Thymus (tissue), 11 donors: ENCODE measurements at regions not wholly inside any gene's neighbourhood (a gene's known extent, or its start where the extent isn't known, plus 50 kb on each side); places are given as distances from the start of the nearest gene placed in this dataset.

Source experiments
- DNase-seq, 9 donors: peaks; one replicate each; pipeline ENCODE4 v3.0.0-alpha.2; 2013; ENCODE audit warnings: low spot score in 9 of 9, low read depth in 6 of 9, missing footprints in 1 of 9
- H3K27ac ChIP-seq, 2 donors: one replicate each; pipeline ENCODE4 v1.5.1; 2013; ENCODE audit warnings: control low read depth in 1 of 2, low read depth in 1 of 2, low read length in 1 of 2, mild to moderate bottlenecking in 1 of 2, moderate library complexity in 1 of 2
- H3K27me3 ChIP-seq, 2 donors: one replicate each; pipeline ENCODE4 v1.5.1; 2013; ENCODE audit warnings: low read length in 1 of 2; ENCODE audit not compliant: control insufficient read depth in 2 of 2, insufficient read depth in 1 of 2
- H3K36me3 ChIP-seq, 2 donors: one replicate each; pipeline ENCODE4 v1.5.1; 2013; ENCODE audit warnings: low read length in 1 of 2, mild to moderate bottlenecking in 1 of 2, moderate library complexity in 1 of 2; ENCODE audit not compliant: control insufficient read depth in 2 of 2, insufficient read depth in 2 of 2
- H3K4me1 ChIP-seq, 2 donors: one replicate each; pipeline ENCODE4 v1.5.1; 2013; ENCODE audit warnings: low read length in 2 of 2; ENCODE audit not compliant: control insufficient read depth in 2 of 2, insufficient read depth in 2 of 2
- H3K4me3 ChIP-seq, 2 donors: one replicate each; pipeline ENCODE4 v1.5.1; 2013; ENCODE audit warnings: low read length in 2 of 2, control low read depth in 1 of 2, mild to moderate bottlenecking in 1 of 2
- H3K9me3 ChIP-seq, 2 donors: one replicate each; pipeline ENCODE4 v1.5.1; 2013; ENCODE audit warnings: low read length in 1 of 2, mild to moderate bottlenecking in 1 of 2; ENCODE audit not compliant: control insufficient read depth in 2 of 2, insufficient read depth in 1 of 2
- WGBS: extraction: QIAGEN DNeasy Blood & Tissue Kit; methylation state at CpG from one replicate; pipeline ENCODE4 v1.1.7; 2013; 5-methylcytosine and 5-hydroxymethylcytosine counted together
- donor health status: healthy.

GRCh38 chr4:124025428-124025827, 628.8 kb downstream of the SPRY1 start:
- DNase-seq = no peak
- Histone ChIP-seq H3K27ac (no peak overlapping the region), H3K9me3 (no peaks in the 10 kb centered on the region), H3K4me1 (peaks cover 0 to 3% of the 10 kb centered on the region in 2 donors), H3K36me3 (no peaks in the 10 kb centered on the region), H3K4me3 (no peak overlapping the region), H3K27me3 (no peaks in the 10 kb centered on the region)
- WGBS = 93% methylated on average over 9 of the region's 9 CpGs

- 95% methylated on average over 4 of the region's 4 CpGs for WGBS
- no peaks in the 10 kb centered on the region for H3K4me1 ChIP-seq
- H3K4me3 ChIP-seq = no peak overlapping the region
- no peaks in the 10 kb centered on the region for H3K36me3 ChIP-seq
- no peaks in the 10 kb centered on the region for H3K27me3 ChIP-seq
- H3K27ac ChIP-seq = no peak overlapping the region
- H3K9me3 ChIP-seq = no peaks in the 10 kb centered on the region
- no peak for DNase-seq
Measured at GRCh38 chr4:124028182-124028581, 631.6 kb downstream of the SPRY1 start.

GRCh38 chr4:124030147-124030546, 633.6 kb downstream of the SPRY1 start:
- DNase-seq = no peak
- H3K27me3 ChIP-seq = no peaks in the 10 kb centered on the region
- H3K36me3 ChIP-seq = no peaks in the 10 kb centered on the region
- H3K4me1 ChIP-seq = no peaks in the 10 kb centered on the region
- H3K4me3 ChIP-seq = no peak overlapping the region
- H3K9me3 ChIP-seq = no peaks in the 10 kb centered on the region
- no peak overlapping the region for H3K27ac ChIP-seq
- WGBS = 94% methylated on average over 2 of the region's 2 CpGs

DNA sequence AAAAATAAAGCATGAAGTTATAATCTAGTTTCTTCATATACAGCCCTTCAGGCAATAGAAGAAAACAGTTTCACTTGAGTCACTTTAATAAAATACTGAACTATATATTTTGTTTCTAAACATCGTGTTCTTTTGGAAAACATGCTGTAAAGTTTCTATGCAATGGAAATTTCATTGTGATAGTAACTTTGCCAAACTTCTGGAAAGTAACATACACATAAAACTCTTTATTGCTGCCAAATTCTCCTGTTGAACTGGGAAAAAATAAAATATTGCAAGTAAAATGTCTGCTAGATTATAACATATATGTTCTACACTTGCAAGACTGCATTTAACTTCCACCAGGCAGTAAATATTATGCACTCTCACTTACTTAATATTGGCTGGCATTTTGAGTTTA, 635.4 kb downstream of the SPRY1 start:
- 88% methylated on average over 1 of the region's 1 CpG for WGBS
- DNase-seq = no peak
- Histone ChIP-seq H3K27me3 (no peaks in the 10 kb centered on the region), H3K4me3 (no peak overlapping the region), H3K36me3 (no peaks in the 10 kb centered on the region), H3K4me1 (no peaks in the 10 kb centered on the region), H3K9me3 (no peaks in the 10 kb centered on the region), H3K27ac (no peak overlapping the region)

- 98% methylated on average over 1 of the region's 1 CpG for WGBS
- DNase-seq = no peak
- H3K27me3 ChIP-seq = no peaks in the 10 kb centered on the region
Measured at GRCh38 chr4:124035364-124036041, 638.9 kb downstream of the SPRY1 start.

DNA sequence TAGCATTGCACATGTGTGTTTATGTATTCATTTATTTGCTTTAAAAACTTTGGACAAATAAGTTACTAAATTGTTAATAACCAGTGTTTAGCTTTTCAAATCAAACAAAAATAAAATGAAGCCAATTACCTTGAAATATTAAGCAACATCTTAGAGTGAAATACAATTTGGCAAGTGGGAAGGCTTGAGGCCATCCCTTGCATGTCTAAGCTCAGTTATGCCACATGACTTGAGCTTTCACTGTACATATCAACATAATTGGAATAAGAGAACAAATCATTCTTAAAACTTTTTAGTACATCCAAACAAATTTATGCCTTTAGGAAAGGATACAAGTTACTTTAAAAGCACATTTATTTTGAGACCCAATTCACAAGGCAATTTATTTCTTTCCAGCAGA, 640.6 kb downstream of the SPRY1 start:
- no peak overlapping the region for H3K4me3 ChIP-seq
- no peak overlapping the region for H3K27ac ChIP-seq
- no peak for DNase-seq
- H3K4me1 ChIP-seq = no peaks in the 10 kb centered on the region
- H3K36me3 ChIP-seq = no peaks in the 10 kb centered on the region
- no peaks in the 10 kb centered on the region for H3K27me3 ChIP-seq
- no peaks in the 10 kb centered on the region for H3K9me3 ChIP-seq

More at GRCh38 chr4:124035364-124036041, 638.9 kb downstream of the SPRY1 start:
- no peak overlapping the region for H3K4me3 ChIP-seq
- no peaks in the 10 kb centered on the region for H3K9me3 ChIP-seq
- no peaks in the 10 kb centered on the region for H3K4me1 ChIP-seq
- no peaks in the 10 kb centered on the region for H3K36me3 ChIP-seq
- H3K27ac ChIP-seq = no peak overlapping the region

DNA sequence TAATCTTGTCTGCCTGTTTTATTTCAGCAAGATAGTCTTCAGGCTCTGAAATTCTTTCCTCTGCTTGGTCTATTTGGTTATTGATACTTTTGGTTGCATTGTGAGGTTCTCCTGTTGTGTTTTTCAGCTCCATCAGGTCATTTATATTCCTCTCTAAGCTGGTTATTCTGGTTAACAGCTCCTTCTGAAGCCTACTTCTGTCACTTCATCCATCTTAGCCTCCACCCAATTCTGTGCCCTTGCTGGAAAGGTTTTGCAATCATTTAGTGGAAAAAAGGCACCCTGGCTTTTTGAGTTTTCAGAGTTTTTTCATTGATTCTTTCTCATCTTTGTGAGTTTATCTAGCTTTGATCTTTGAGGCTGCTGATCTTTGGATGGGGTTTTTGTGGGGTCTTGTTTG, 647.7 kb downstream of the SPRY1 start:
- no peaks in the 10 kb centered on the region for H3K36me3 ChIP-seq
- DNase-seq = no peak
- no peak overlapping the region for H3K27ac ChIP-seq
- no peaks in the 10 kb centered on the region for H3K9me3 ChIP-seq
- no peaks in the 10 kb centered on the region for H3K4me1 ChIP-seq
- H3K4me3 ChIP-seq = no peak overlapping the region
- no peaks in the 10 kb centered on the region for H3K27me3 ChIP-seq

DNA sequence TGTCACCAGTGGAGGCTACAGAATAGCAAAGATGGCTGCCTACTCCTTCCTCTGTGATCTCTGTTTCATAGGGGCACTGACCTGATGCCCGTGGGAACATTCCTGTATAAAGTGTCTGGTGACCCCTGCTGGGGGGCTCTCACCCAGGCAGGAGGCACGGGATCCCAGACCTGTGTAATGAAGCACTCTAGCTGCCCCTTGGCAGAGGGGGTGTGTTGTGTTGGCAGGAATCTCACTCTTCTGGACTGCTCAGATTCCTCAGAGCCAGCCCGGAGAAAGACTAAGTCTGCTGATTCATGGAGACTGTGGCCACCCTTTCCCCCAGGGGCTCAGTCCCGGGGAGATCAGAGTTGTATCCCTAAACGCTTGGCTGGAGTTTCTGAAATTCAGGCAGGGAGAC, 648.3 kb downstream of the SPRY1 start:
- DNase-seq = no peak
- Histone ChIP-seq H3K4me1 (no peaks in the 10 kb centered on the region), H3K9me3 (no peaks in the 10 kb centered on the region), H3K27ac (no peak overlapping the region), H3K27me3 (no peaks in the 10 kb centered on the region), H3K36me3 (no peaks in the 10 kb centered on the region), H3K4me3 (no peak overlapping the region)
- 98% methylated on average over 5 of the region's 5 CpGs for WGBS

DNA sequence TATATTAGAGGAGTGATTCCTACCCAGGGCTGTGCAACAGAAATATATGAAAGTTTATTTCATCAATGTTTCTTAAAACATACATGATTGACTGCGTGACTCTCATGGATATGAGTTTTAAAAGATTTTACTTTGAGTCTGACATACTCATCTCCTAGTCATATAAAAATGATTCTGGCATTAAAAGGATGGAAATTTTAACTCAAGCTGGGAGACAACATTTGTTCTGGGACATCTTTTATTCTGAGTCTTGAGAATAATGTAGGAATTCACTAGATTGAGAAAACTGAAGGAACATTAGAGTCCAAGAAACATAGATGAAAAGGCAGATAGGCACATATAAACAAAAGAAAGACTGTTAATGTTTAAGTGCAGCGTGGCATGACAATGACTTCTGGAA, 649.6 kb downstream of the SPRY1 start:
- H3K4me1 ChIP-seq = no peaks in the 10 kb centered on the region
- no peak for DNase-seq
- H3K4me3 ChIP-seq = no peak overlapping the region
- no peaks in the 10 kb centered on the region for H3K9me3 ChIP-seq
- no peaks in the 10 kb centered on the region for H3K27me3 ChIP-seq
- H3K27ac ChIP-seq = no peak overlapping the region
- WGBS = 97% methylated on average over 2 of the region's 2 CpGs
- no peaks in the 10 kb centered on the region for H3K36me3 ChIP-seq
